WERI-Rb-1 (cell line): ENCODE measurements at regions not wholly inside any gene's neighbourhood (a gene's known extent, or its start where the extent isn't known, plus 50 kb on each side); places are given as distances from the start of the nearest gene placed in this dataset.

Source experiments
- DNase-seq: peaks from one replicate; pipeline ENCODE4 v3.0.0-alpha.2; 2020
- H3K27ac ChIP-seq: fragments of 250-450 bp; sonication (Bioruptor Pico); 2 replicates; pipeline ENCODE4 v1.5.1; 2020; ENCODE audit warnings: mild to moderate bottlenecking, moderate library complexity
- H3K27me3 ChIP-seq: fragments of 250-450 bp; sonication (Bioruptor Pico); 2 replicates; pipeline ENCODE4 v1.5.1; 2021; ENCODE audit warnings: mild to moderate bottlenecking, low read depth, moderate library complexity; ENCODE audit not compliant: insufficient read depth, severe bottlenecking
- H3K36me3 ChIP-seq: fragments of 250-450 bp; sonication (Bioruptor Pico); 2 replicates; pipeline ENCODE4 v1.5.1; 2020; ENCODE audit warnings: mild to moderate bottlenecking, moderate library complexity
- H3K4me3 ChIP-seq: 2 replicates; pipeline ENCODE4 v1.5.1; 2011; ENCODE audit warnings: low read depth, mild to moderate bottlenecking, control low read depth, low read length
- H3K9me3 ChIP-seq: fragments of 250-450 bp; sonication (Bioruptor Pico); 2 replicates; pipeline ENCODE4 v1.5.1; 2021; ENCODE audit warnings: mild to moderate bottlenecking, moderate library complexity; ENCODE audit not compliant: severe bottlenecking
- TF ChIP-seq, protein P1 (sequence below): IDR thresholded peaks from 2 replicates; pipeline ENCODE4 v1.5.1; 2011; ENCODE audit warnings: low read depth, mild to moderate bottlenecking, control low read depth, inconsistent platforms, low read length

DNA sequence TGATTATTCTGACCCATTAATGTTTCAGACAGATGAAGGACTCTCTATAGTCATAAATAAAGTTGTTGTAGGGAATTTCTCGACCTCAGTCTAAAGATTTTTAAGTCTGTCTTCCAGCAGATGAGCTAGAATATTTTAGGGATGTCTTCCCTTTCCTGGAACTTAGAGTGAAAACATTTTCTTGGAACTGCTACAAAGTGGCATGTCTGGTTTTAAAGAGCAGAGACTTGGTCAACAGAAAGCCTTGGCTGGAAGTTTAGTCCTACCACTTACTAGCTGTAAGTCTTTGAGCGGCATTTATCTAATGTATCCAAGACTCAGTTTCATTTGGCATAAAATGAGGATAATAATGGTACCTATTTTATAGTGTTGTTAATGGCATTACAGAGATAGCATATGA, 120.0 kb upstream of the TGFBR2 start:
- TF ChIP-seq, protein P1, sequence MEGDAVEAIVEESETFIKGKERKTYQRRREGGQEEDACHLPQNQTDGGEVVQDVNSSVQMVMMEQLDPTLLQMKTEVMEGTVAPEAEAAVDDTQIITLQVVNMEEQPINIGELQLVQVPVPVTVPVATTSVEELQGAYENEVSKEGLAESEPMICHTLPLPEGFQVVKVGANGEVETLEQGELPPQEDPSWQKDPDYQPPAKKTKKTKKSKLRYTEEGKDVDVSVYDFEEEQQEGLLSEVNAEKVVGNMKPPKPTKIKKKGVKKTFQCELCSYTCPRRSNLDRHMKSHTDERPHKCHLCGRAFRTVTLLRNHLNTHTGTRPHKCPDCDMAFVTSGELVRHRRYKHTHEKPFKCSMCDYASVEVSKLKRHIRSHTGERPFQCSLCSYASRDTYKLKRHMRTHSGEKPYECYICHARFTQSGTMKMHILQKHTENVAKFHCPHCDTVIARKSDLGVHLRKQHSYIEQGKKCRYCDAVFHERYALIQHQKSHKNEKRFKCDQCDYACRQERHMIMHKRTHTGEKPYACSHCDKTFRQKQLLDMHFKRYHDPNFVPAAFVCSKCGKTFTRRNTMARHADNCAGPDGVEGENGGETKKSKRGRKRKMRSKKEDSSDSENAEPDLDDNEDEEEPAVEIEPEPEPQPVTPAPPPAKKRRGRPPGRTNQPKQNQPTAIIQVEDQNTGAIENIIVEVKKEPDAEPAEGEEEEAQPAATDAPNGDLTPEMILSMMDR, result no peak
- no peak for DNase-seq
- H3K27ac ChIP-seq, result no peak overlapping the region
- no peak overlapping the region for H3K4me3 ChIP-seq
- no peaks in the 10 kb centered on the region for H3K27me3 ChIP-seq
- H3K9me3 ChIP-seq, result no peaks in the 10 kb centered on the region
- H3K36me3 ChIP-seq, result no peaks in the 10 kb centered on the region

DNA sequence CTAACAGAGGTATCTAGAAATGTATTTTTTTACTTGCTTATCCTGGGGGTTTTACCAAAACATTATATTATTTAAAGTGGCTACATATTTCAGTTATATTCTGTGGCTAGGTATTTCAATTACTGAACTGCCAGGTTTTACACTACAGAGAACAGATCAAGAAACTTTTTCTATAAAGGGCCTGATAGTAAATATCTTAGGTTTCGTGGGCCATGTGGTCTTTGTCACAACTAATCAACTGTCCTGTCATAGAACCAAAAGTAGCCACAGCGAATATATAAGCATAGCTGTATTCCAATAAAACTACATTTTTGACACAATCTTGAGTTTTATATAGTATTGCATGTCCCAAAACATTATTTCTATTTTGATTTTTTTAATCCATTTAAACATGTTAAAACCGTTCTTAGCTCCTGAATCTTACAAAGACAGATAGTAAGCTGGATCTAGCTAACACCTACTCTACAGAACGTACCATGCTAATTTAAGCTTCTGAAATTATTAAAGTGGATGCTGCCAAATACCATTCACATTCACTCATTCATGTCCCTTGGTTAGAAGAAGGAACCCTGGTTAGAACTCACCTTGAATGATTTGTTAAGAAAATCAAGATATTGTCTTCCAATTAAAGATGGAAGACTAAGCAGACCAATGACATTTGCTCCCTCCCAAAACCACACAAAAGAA, 118.2 kb upstream of the TGFBR2 start:
- Histone ChIP-seq H3K9me3 (no peaks in the 10 kb centered on the region), H3K4me3 (no peak overlapping the region), H3K27ac (no peak overlapping the region), H3K36me3 (no peaks in the 10 kb centered on the region), H3K27me3 (no peaks in the 10 kb centered on the region)
- DNase-seq, result no peak
- TF ChIP-seq, protein P1, result no peak

GRCh38 chr3:30492322-30493192, 113.8 kb upstream of the TGFBR2 start:
- no peaks in the 10 kb centered on the region for H3K36me3 ChIP-seq
- TF ChIP-seq, protein P1, result no peak
- no peak for DNase-seq
- H3K9me3 ChIP-seq, result no peaks in the 10 kb centered on the region
- H3K27me3 ChIP-seq, result no peaks in the 10 kb centered on the region
- no peak overlapping the region for H3K4me3 ChIP-seq
- no peak overlapping the region for H3K27ac ChIP-seq

DNA sequence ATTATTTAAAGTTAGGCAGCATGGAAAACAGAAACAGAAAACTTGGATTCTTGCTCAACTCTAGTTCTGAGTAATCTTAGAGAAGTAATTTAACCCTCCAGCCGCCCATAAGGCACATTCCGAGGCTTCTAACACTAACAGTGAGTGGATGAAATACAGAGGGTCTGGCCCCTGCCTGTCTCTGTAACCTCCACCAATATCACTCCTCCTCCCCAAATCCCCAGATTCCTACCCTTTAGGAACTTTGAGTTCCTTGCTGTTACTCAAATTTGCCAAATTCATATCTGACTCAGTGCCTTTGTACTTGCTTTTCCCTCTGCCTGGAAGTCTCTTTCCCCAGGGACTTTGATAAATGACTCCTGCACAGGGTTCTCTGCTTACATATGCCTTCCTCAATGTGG, 112.5 kb upstream of the TGFBR2 start:
- Histone ChIP-seq H3K27me3 (no peaks in the 10 kb centered on the region), H3K36me3 (no peaks in the 10 kb centered on the region), H3K9me3 (no peaks in the 10 kb centered on the region), H3K27ac (no peak overlapping the region), H3K4me3 (no peak overlapping the region)
- no peak for DNase-seq
- TF ChIP-seq, protein P1, result no peak

DNA sequence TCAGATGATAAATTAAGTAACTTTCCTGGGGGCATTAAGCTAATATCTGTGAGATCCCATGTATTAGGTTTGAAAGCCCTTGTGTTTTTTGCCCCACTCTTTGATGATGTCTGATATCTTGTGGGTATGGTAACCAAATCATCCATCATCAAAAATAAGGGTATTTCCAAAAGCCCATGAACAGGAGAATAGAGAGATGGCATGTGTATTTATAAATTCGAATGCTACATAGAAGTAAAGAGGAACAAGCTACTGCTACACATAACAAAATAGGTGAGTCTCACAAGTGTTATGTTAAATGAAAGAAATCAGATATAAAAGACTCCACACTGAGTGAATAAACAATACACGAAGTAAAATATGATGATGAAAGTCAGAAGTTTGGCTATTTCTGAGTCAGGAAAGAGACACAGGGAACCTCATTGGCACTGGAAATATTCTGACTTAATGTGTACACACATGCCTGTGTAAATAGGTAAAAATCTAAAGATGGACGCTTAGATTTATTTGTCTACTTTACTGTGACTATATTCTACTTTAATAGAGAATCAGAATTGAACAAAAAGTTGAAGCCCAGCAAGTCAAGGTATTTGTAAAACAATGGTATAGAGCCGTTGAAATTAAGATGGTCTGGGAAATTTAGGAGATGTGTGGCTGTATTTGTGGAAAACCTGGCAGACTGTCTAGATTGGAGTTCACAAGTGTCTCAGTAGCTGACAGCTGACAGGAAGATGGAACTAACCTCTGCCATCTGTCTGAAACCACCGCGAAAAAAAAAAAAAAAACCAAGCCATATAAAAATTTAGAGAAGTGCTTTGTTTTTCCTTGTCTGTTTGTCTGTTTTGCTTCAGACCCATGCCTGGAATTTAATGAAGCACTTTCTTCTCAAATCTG, 111.0 kb upstream of the TGFBR2 start:
- no peak for DNase-seq
- Histone ChIP-seq H3K9me3 (no peaks in the 10 kb centered on the region), H3K36me3 (no peaks in the 10 kb centered on the region), H3K27ac (no peak overlapping the region), H3K4me3 (no peak overlapping the region), H3K27me3 (no peaks in the 10 kb centered on the region)
- TF ChIP-seq, protein P1, result no peak
